IPS-NIHi11 (cell line): ENCODE measurements at regions not wholly inside any gene's neighbourhood (a gene's known extent, or its start where the extent isn't known, plus 50 kb on each side); places are given as distances from the start of the nearest gene placed in this dataset.

Experiments
- DNase-seq: peaks from one replicate; pipeline ENCODE4 v3.0.0; 2012; ENCODE audit warnings: mixed read lengths, low spot score

GRCh38 chr2:18423636-18424035 is 136.8 kb downstream of the RDH14 start:
- DNase-seq, result no peak

GRCh38 chr2:18422432-18423165 is 137.9 kb downstream of the RDH14 start:
- DNase-seq, result no peak

GRCh38 chr2:18413676-18414396 is 146.6 kb downstream of the RDH14 start:
- peak; percentile 12 for DNase-seq

GRCh38 chr2:18412980-18413675 is 147.3 kb downstream of the RDH14 start:
- DNase-seq, result no peak

- DNase-seq, result no peak
Observed at GRCh38 chr2:18411626-18412025, 148.8 kb downstream of the RDH14 start.

- DNase-seq, result no peak
Observed at GRCh38 chr2:18410543-18410942, 149.9 kb downstream of the RDH14 start.

GRCh38 chr2:18408638-18409037 is 151.8 kb downstream of the RDH14 start:
- DNase-seq, result no peak

- DNase-seq, result no peak
Observed at GRCh38 chr2:18406219-18406618, 154.2 kb downstream of the RDH14 start.

GRCh38 chr2:18404708-18405107 is 155.7 kb downstream of the RDH14 start:
- peak; percentile 33 for DNase-seq

GRCh38 chr2:18403921-18404522 is 156.4 kb downstream of the RDH14 start:
- DNase-seq, result no peak

GRCh38 chr2:18402831-18403230 is 157.6 kb downstream of the RDH14 start:
- DNase-seq, result no peak

- no peak for DNase-seq
Observed at GRCh38 chr2:18401471-18401870, 159.0 kb downstream of the RDH14 start.

GRCh38 chr2:18399601-18400000 is 160.9 kb downstream of the RDH14 start:
- no peak for DNase-seq

GRCh38 chr2:18398833-18399232 is 161.6 kb downstream of the RDH14 start:
- DNase-seq, result no peak

GRCh38 chr2:18396329-18397010 is 164.0 kb downstream of the RDH14 start:
- no peak for DNase-seq

GRCh38 chr2:18395555-18395954 is 164.9 kb downstream of the RDH14 start:
- DNase-seq, result no peak

GRCh38 chr2:18387441-18388206 is 172.8 kb downstream of the RDH14 start:
- peak; percentile 68 for DNase-seq

- no peak for DNase-seq
Observed at GRCh38 chr2:18384242-18384641, 176.2 kb downstream of the RDH14 start.

- no peak for DNase-seq
Observed at GRCh38 chr2:18381386-18381785, 179.1 kb downstream of the RDH14 start.

- DNase-seq, result no peak
Observed at GRCh38 chr2:18380321-18380720, 180.1 kb downstream of the RDH14 start.

GRCh38 chr2:18379870-18380269 is 180.6 kb downstream of the RDH14 start:
- no peak for DNase-seq
